ENCODE measurements at regions not wholly inside any gene's neighbourhood (a gene's known extent, or its start where the extent isn't known, plus 50 kb on each side); places are given as distances from the start of the nearest gene placed in this dataset.

- TF ChIP-seq POLR2AphosphoS5 (IDR thresholded peaks at IDR 0.05; ENCODE audit: low read depth, low read length) (no peak), USF1 (IDR thresholded peaks at IDR 0.05; ENCODE audit: borderline replicate concordance, low read depth) (no peak), CTCF (IDR thresholded peaks at IDR 0.05) (no peak), JUND (IDR thresholded peaks at IDR 0.05) (peak; percentile 36), GATA2 (CRISPR knock-in tag; IDR thresholded peaks at IDR 0.05) (no peak), GABPA (IDR thresholded peaks at IDR 0.05; ENCODE audit: low read depth) (no peak), NRF1 (IDR thresholded peaks at IDR 0.05; ENCODE audit: low read depth, low read length) (no peak), RFX5 (IDR thresholded peaks at IDR 0.05; ENCODE audit: low read length) (no peak), TEAD4 (IDR thresholded peaks at IDR 0.05; ENCODE audit: borderline replicate concordance, insufficient read depth) (0 out of 2 replicates have a peak, but pooled peaks have one; percentile 45), PBX3 (IDR thresholded peaks at IDR 0.05) (no peak)
Measured at GRCh38 chr14:89507521-89507920, 90.5 kb upstream of the FOXN3 start.
